ENCODE measurements at regions not wholly inside any gene's neighbourhood (a gene's known extent, or its start where the extent isn't known, plus 50 kb on each side); places are given as distances from the start of the nearest gene placed in this dataset.

DNA sequence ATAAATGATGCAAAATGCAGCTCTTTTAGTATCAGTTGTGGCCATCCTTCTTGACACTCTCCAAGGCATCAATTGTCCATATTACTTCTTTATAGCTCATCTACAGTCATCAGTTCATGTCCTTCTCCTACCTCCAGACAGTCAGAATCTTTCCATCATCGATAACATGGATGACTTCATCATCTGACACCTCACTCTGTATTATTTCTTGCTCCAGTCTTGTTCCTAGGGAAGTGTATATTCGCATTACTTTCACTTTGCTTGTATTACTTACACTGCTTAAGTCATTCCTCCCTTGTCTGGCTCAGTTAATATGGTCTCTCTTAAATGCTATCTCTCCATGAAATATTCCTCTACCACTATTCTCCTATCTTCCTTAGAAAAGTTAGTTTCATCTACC lies 999.1 kb upstream of the SLC10A2 start:
- TF ChIP-seq, protein P1, sequence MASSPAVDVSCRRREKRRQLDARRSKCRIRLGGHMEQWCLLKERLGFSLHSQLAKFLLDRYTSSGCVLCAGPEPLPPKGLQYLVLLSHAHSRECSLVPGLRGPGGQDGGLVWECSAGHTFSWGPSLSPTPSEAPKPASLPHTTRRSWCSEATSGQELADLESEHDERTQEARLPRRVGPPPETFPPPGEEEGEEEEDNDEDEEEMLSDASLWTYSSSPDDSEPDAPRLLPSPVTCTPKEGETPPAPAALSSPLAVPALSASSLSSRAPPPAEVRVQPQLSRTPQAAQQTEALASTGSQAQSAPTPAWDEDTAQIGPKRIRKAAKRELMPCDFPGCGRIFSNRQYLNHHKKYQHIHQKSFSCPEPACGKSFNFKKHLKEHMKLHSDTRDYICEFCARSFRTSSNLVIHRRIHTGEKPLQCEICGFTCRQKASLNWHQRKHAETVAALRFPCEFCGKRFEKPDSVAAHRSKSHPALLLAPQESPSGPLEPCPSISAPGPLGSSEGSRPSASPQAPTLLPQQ (tag by site-specific recombination; IDR thresholded peaks at IDR 0.05): no peak
- no peak for TF ChIP-seq KLF9 (tag by site-specific recombination; IDR thresholded peaks at IDR 0.05; ENCODE audit: low read depth)
